ENCODE measurements at regions not wholly inside any gene's neighbourhood (a gene's known extent, or its start where the extent isn't known, plus 50 kb on each side); places are given as distances from the start of the nearest gene placed in this dataset.
"Not testable (repeated sequence)": the region's sequence is repeated elsewhere in the genome, so short reads cannot be mapped to it uniquely, and the experiment has no call there.

- peak; percentile 14 for DNase-seq
Measured at GRCh38 chr9:62798884-62799850, 1609.3 kb downstream of the SPATA31A7 start.

GRCh38 chr9:62799851-62800371, 1610.1 kb downstream of the SPATA31A7 start:
- DNase-seq: not testable (repeated sequence)

- DNase-seq: peak; percentile 7
Measured at GRCh38 chr9:62800451-62801371, 1610.9 kb downstream of the SPATA31A7 start.

- not testable (repeated sequence) for DNase-seq
Measured at GRCh38 chr9:62801372-62801811, 1611.6 kb downstream of the SPATA31A7 start.

- DNase-seq: peak; percentile 59
Measured at GRCh38 chr9:62801961-62802718, 1612.3 kb downstream of the SPATA31A7 start.

GRCh38 chr9:62802719-62803079, 1612.9 kb downstream of the SPATA31A7 start:
- not testable (repeated sequence) for DNase-seq

GRCh38 chr9:62803099-62803498, 1613.3 kb downstream of the SPATA31A7 start:
- not testable (repeated sequence) for DNase-seq

- not testable (repeated sequence) for DNase-seq
Measured at GRCh38 chr9:62804314-62804713, 1614.5 kb downstream of the SPATA31A7 start.

GRCh38 chr9:62807424-62807823, 1617.6 kb downstream of the SPATA31A7 start:
- DNase-seq: not testable (repeated sequence)

GRCh38 chr9:62808081-62808480, 1618.2 kb downstream of the SPATA31A7 start:
- not testable (repeated sequence) for DNase-seq

GRCh38 chr9:62810318-62810717, 1620.5 kb downstream of the SPATA31A7 start:
- not testable (repeated sequence) for DNase-seq

- not testable (repeated sequence) for DNase-seq
Measured at GRCh38 chr9:62810811-62811315, 1621.0 kb downstream of the SPATA31A7 start.

- not testable (repeated sequence) for DNase-seq
Measured at GRCh38 chr9:62815436-62815835, 1625.6 kb downstream of the SPATA31A7 start.

- not testable (repeated sequence) for DNase-seq
Measured at GRCh38 chr9:62816331-62816730, 1626.5 kb downstream of the SPATA31A7 start.

- not testable (repeated sequence) for DNase-seq
Measured at GRCh38 chr9:62817214-62817613, 1627.4 kb downstream of the SPATA31A7 start.

- DNase-seq: not testable (repeated sequence)
Measured at GRCh38 chr9:62822185-62822584, 1632.3 kb downstream of the SPATA31A7 start.

- DNase-seq: not testable (repeated sequence)
Measured at GRCh38 chr9:62827957-62828907, 1638.4 kb downstream of the SPATA31A7 start.

GRCh38 chr9:62830829-62831459, 1641.1 kb downstream of the SPATA31A7 start:
- DNase-seq: not testable (repeated sequence)

- DNase-seq: not testable (repeated sequence)
Measured at GRCh38 chr9:62833323-62834200, 1643.7 kb downstream of the SPATA31A7 start.

Measured in activated naive CD4-positive, alpha-beta T cell treated with Interleukin-2 at 50 U/mL for 16 hours (primary cell).